GM12892 (cell line): ENCODE measurements at regions not wholly inside any gene's neighbourhood (a gene's known extent, or its start where the extent isn't known, plus 50 kb on each side); places are given as distances from the start of the nearest gene placed in this dataset.

Source experiments
- POLR2A ChIP-seq: IDR thresholded peaks from 2 replicates; pipeline ENCODE4 v1.6.1; 2011; ENCODE audit warnings: low read depth, low read length, control low read depth
- POLR2AphosphoS5 ChIP-seq: IDR thresholded peaks from 2 replicates; pipeline ENCODE4 v1.6.1; 2011; ENCODE audit warnings: low read depth, low read length, control low read depth
- TAF1 ChIP-seq: IDR thresholded peaks from 2 replicates; pipeline ENCODE4 v1.6.1; 2011; ENCODE audit warnings: low read depth, mild to moderate bottlenecking, control low read depth, low read length, borderline replicate concordance

- TF ChIP-seq POLR2A = no peak
- no peak for TF ChIP-seq POLR2AphosphoS5
- no peak for TF ChIP-seq TAF1
Measured at GRCh38 chr9:29456940-29457339, 1883.7 kb upstream of the C9orf72 start.
